SKM-1 (cell line): ENCODE measurements at regions not wholly inside any gene's neighbourhood (a gene's known extent, or its start where the extent isn't known, plus 50 kb on each side); places are given as distances from the start of the nearest gene placed in this dataset.

ENCODE experiments used
- DNase-seq: peaks from one replicate; lab custom pipeline; 2025; ENCODE audit not compliant: unreplicated experiment; lab: John Stamatoyannopoulos, UW

DNA sequence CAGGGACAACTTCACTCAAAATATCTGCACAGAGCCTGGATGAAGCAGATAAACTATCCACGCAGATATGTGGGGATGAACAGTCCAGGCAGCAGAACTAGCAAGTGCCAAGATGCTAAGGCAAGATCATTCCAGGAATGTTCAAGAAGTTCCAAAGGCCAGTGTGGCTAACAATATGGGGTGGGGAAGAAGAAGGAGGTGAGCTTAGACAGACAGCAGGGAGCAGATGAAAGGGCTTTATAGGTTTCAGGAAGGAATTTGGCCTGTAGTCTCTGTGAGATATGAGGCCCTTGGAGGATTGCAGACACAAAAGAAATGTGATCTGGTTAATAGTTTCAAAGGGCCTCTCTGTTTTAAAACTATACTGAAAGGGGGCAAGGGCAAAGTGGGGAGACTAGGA is 63.5 kb upstream of the PPM1H start:
- DNase-seq = no peak

GRCh38 chr12:62995097-62995496 is 60.1 kb upstream of the PPM1H start:
- no peak for DNase-seq

DNA sequence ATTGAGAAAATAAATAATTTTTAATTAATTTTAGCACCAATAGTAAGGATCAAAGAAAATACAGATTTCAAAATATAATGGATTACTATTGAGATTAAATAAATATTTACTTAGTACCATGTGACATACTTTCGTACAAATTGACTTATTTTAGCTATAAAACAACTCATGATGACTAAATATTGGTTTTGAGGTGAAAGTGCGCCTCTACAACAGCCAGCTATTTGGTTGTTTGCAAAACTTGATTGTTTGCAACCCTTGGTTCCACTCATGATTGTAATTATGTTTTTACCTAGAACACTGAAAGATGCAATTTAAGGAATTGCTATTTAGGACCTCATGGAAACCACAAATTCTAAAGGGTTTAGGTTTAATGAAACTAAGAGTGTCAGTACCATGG is 51.9 kb upstream of the PPM1H start:
- no peak for DNase-seq
